Large intestine (tissue), 3 donors: ENCODE measurements at regions not wholly inside any gene's neighbourhood (a gene's known extent, or its start where the extent isn't known, plus 50 kb on each side); places are given as distances from the start of the nearest gene placed in this dataset.

Source experiments
- DNase-seq, 2 donors: peaks; one replicate each; pipeline versions ENCODE4 v3.0.0 to v3.0.0-alpha.2; 2013
- H3K27ac ChIP-seq: one replicate; pipeline ENCODE4 v1.5.1; 2013; ENCODE audit warnings: low read length
- H3K27me3 ChIP-seq: 2 replicates; pipeline ENCODE4 v1.6.1; 2013; ENCODE audit warnings: low read length; ENCODE audit not compliant: control insufficient read depth, insufficient read depth
- H3K36me3 ChIP-seq: 2 replicates; pipeline ENCODE4 v1.6.1; 2013; ENCODE audit warnings: low read length; ENCODE audit not compliant: control insufficient read depth, insufficient read depth
- H3K4me1 ChIP-seq: one replicate; pipeline ENCODE4 v1.6.1; 2013; ENCODE audit warnings: low read length; ENCODE audit not compliant: control insufficient read depth, insufficient read depth
- H3K4me3 ChIP-seq: one replicate; pipeline ENCODE4 v1.5.1; 2013; ENCODE audit warnings: low read length
- H3K9me3 ChIP-seq: one replicate; pipeline ENCODE4 v1.6.1; 2013; ENCODE audit warnings: mild to moderate bottlenecking, low read depth, low read length, moderate library complexity; ENCODE audit not compliant: control insufficient read depth
- WGBS: methylation state at CpG from one replicate; pipeline ENCODE4 v1.1.5; 2013; ENCODE audit warnings: low lambda C conversion rate; ENCODE audit not compliant: insufficient coverage; 5-methylcytosine and 5-hydroxymethylcytosine counted together

GRCh38 chr9:76557674-76558225, 98.8 kb downstream of the GCNT1 start:
- Histone ChIP-seq H3K4me3 (no peak overlapping the region), H3K9me3 (no peaks in the 10 kb centered on the region), H3K27ac (no peak overlapping the region), H3K27me3 (no peaks in the 10 kb centered on the region), H3K4me1 (peaks cover 3% of the 10 kb centered on the region), H3K36me3 (no peaks in the 10 kb centered on the region)
- no peak for DNase-seq
- no CpG with 5 or more reads among the region's 1 CpG for WGBS

DNA sequence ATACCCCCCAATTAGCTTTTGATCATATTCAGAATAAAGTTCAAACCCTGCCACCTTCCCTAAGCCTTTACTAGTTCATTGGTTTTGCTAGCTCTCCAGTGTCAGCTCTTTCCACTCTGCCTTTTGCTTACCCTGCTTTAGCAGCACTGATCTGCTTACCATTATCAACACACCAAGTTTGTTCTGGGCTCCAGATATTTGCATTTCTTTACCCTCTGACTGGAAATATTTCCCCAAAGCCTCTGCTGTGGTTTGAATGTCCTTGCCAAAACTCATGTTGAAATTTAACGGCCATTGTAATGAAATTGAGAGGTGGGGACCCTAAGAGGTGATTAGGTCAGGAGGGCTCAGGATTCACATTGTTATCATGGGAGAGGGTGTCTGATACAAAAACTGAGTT, 99.5 kb downstream of the GCNT1 start:
- Histone ChIP-seq H3K4me3 (no peak overlapping the region), H3K36me3 (no peaks in the 10 kb centered on the region), H3K9me3 (no peaks in the 10 kb centered on the region), H3K27ac (no peak overlapping the region), H3K4me1 (peaks cover 3% of the 10 kb centered on the region), H3K27me3 (no peaks in the 10 kb centered on the region)
- no peak for DNase-seq
- no CpG with 5 or more reads among the region's 1 CpG for WGBS

- H3K27ac ChIP-seq, result no peak overlapping the region
- no peaks in the 10 kb centered on the region for H3K36me3 ChIP-seq
- no peak for DNase-seq
- H3K9me3 ChIP-seq, result no peaks in the 10 kb centered on the region
- H3K4me1 ChIP-seq, result peaks cover 3% of the 10 kb centered on the region
- no peaks in the 10 kb centered on the region for H3K27me3 ChIP-seq
- no peak overlapping the region for H3K4me3 ChIP-seq
Observed at GRCh38 chr9:76559286-76559685, 100.3 kb downstream of the GCNT1 start.

- no peaks in the 10 kb centered on the region for H3K36me3 ChIP-seq
- no peaks in the 10 kb centered on the region for H3K27me3 ChIP-seq
- peaks cover 3% of the 10 kb centered on the region for H3K4me1 ChIP-seq
- DNase-seq, result peak; percentile 52 to 84
- WGBS, result no CpG with 5 or more reads among the region's 4 CpGs
- H3K4me3 ChIP-seq, result no peak overlapping the region
- no peaks in the 10 kb centered on the region for H3K9me3 ChIP-seq
- H3K27ac ChIP-seq, result peak overlapping the region; percentile 43
Observed at GRCh38 chr9:76560481-76560922, 101.5 kb downstream of the GCNT1 start.

DNA sequence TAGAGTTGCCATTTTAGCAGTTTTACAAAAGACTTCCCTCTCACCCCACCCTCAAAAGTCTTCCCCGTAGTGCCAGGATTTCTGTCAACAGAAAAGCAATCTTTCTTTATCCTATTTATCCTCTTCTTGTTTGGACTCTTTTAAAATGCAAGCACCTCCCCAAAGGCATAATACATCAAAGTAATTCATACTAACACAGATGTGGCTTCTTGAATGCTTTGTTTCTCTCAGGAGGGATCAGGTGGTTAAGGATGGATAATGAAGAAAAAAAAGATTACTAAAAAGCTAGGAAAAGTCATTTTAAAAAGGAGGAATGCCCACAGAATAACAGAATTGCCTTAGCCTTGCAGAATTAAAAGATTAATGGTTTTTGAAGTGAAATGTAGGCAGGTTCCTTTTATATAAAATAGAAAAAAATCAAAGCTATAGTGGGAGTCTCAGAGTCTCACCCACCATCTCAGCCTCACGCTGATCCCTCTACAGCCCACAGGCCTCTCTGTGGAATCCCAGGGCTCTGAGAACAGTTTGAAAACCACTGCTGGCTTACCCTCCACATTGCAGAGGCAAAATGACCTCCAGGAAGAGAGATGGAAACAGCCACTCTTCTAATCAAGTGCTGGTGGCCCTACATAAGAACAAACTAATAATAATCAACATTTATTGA, 102.2 kb downstream of the GCNT1 start:
- peak overlapping the region; percentile 43 for H3K27ac ChIP-seq
- H3K9me3 ChIP-seq, result no peaks in the 10 kb centered on the region
- no peak for DNase-seq
- WGBS, result no CpG with 5 or more reads among the region's 2 CpGs
- no peaks in the 10 kb centered on the region for H3K27me3 ChIP-seq
- no peak overlapping the region for H3K4me3 ChIP-seq
- no peaks in the 10 kb centered on the region for H3K36me3 ChIP-seq
- H3K4me1 ChIP-seq, result peaks cover 3% of the 10 kb centered on the region
